GM18870 (cell line): ENCODE measurements at regions not wholly inside any gene's neighbourhood (a gene's known extent, or its start where the extent isn't known, plus 50 kb on each side); places are given as distances from the start of the nearest gene placed in this dataset.

ENCODE experiments used
- ATAC-seq: cut with Tn5 transposase; IDR thresholded peaks from one replicate; pipeline ENCODE4 v1.9.1; 2021; ENCODE audit warnings: moderate library complexity; ENCODE audit not compliant: unreplicated experiment

DNA sequence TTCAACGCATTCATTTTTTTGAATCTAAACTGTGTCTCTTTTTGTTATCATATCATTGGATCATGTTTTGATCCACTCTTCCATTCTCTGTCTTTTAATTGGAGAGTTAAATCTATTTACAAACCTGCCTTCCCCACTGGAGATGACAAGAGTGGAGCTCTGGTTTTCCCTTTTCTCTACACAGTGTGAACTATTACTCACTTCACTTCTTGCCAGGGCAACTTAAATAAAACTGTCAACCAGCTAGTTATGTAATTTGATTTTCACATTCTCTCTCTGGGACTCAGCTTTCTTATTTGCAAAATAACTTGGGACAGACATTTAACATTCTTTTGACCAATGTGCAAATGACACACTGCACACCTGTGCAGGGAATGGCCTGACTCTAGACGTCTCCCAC lies 230.8 kb upstream of the CST7 start:
- no peak for ATAC-seq

DNA sequence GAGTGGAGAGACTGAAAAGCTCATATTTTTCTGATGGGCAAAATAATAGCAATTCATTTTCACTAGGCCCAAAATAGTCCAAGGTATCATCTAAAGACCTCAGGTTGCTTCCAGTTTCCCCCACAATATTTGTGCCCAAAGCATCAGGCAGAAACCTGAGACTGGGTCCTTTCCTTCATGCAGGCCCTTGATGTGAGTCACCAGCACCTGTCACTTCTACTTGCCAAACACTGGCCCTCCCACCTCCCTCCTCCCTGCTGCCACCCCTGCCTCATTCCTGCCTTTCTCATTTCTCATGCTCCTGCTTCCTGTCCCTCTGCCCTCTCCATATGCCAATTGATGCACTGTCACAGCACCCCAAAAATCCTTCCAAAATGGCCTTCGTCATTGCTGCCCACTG lies 230.4 kb upstream of the CST7 start:
- no peak for ATAC-seq

DNA sequence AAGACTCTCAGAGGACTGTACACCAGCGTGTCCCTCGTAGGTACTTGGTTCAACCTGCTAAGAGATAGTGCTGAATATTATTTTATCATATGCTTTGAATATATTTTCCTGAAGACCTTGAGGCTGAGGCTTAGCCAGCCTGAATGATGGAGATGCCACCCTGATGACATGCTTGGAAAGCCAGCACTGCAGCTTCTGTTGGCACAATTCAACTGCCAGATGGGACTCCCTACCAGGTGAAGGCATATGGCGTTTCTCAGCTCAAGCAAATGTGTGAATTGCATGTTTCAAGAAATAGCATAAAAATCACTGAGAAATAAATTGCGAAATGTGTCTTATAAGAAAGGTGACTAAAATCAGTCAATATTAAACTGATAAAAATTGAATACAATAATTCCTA lies 228.1 kb upstream of the CST7 start:
- ATAC-seq = no peak

DNA sequence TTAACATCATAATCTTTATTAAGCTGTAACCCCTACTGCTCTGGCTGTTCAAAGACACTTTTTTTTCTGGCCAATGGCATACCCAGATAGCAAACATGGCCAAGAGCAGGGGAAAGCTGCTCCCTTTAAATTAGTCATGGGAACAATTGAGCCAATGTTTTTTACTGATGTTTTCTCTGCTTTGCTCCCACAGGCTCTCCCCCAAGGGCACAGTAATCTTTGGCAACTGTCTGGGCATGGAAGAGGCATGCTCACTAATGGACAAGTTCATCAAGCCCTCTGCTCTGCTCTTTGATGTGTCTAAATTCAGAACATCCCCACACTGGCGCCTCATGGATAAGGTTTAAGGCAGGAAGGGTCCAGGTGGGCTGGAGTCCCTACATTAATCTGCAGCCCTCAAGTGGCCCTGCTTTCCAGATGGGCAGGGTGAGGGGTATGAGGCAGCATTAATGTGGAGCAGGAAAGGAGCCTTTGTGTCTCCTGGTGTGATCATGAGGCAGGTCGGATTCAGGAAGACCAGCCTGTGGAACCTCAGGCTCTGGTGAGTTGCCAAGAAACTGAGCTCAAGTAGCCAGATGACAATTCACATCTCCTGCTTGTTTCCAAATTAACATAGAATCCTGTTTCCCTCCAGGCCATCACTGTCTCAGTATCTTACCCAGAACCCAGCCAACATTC lies 227.0 kb upstream of the CST7 start:
- ATAC-seq = no peak

DNA sequence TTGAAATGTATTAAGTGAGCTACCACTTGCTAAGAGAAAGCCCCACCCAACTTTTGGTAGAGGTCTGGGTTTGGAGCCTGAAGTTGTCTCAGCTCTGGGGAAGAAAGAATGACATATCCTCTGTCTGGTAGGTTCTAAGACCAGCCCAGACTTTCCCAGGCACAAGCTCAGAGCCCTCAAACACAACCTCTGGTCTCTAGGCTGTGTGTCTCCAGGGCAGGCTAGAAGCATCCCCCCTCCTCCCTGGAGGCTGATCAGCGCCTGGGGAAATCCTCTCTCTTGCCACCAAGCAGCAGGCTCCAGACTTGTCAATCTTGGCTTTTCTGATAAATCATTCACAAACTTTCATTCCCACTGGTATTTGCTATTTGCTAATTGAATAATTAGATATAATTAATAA lies 226.5 kb upstream of the CST7 start:
- no peak for ATAC-seq

DNA sequence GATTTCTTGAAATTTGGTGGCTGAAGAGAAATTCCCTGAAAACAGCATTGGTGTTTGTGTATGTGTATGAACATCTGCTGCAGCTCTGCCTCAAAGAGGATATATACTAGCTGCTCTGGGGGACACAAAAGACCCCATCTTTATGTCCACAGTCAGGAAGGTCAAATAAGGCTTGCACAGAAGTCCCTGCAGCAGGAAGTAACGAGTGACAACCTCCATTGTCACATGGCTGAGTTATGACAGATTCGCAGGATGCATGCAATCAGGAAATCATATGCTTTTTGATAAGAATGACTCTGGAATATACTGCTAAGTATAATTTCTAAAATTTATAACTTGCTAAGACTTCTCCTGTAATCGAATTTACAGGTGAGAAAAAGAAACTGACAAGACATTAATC lies 225.9 kb upstream of the CST7 start:
- ATAC-seq = no peak

DNA sequence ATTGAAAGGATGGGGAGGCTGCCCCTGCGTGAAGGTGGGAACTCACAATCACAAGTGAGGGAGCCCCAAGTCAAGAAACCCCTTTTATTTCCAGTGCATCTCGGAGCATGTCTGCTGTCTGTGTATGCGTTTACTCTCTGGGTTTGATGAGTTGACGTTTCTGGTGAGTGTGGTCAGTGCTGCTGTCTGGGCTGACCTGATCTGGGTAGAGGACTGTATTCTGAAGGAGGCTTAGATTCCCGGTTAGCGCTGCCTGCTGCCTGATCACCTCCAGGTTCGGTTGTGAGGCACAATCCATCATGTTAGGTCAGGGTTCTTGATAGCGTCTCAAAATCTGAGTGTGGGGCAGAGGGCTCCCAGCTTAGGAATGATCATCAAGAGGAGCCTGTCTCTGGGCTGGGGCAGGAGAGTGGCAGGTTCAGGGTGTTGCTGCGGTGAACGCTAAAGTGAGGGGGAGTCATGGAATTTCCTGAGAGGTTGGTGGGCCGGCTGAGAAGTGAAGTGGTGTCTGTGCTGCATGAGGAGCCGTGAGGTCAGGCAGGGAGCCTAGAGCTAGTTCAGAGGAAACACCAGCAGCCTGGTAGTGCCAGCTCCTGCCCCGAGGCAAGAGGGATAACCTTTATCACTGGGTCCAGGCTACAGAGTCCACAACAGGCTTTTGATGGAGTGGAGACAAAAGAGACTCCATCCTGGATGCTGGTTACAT lies 225.3 kb upstream of the CST7 start:
- no peak for ATAC-seq

DNA sequence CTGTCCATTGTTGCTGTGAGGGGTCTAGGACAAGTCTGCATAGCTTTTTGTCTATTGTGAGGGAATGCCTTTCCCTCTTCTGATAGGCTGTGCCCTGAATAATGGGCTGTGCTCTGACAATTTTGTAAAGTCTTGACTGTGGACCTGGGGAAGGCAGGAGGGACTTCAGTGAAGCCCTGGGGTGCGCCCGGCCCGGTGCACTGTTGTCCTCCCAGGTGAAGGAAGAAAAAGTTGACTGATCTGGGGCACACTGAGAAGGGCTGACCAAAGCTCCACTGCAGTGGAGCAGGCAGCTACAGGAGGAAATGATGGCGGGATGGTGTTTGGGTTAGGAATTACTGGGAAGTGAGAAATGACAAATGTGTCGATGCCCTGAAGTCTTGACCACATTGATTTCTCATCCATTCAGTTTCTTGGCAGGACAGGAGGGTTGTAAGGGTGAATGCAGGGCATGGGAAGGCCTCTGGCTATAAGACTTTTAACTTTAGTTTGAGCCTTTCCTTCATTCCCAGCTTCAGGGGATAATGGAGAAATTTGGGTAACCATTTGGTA lies 224.0 kb upstream of the CST7 start:
- no peak for ATAC-seq

DNA sequence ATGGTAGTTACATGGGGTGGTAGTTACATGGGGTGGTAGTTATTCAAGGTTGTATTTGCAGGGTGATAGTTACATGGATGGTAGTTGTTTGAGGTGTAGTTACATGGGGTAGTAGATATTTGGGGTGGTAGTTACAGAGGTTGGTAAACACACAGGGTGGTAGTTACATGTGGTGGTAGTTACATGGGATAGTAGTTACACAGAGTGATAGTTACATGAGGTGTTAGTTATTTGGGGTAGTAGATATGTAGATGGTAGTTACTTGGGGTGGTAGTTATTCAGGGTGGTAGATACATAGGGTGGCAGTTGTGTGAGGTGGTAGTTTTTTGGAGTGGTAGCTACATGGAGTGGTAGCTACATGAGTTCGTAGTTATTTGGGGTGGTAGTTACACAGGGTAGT lies 221.3 kb upstream of the CST7 start:
- ATAC-seq = no peak

DNA sequence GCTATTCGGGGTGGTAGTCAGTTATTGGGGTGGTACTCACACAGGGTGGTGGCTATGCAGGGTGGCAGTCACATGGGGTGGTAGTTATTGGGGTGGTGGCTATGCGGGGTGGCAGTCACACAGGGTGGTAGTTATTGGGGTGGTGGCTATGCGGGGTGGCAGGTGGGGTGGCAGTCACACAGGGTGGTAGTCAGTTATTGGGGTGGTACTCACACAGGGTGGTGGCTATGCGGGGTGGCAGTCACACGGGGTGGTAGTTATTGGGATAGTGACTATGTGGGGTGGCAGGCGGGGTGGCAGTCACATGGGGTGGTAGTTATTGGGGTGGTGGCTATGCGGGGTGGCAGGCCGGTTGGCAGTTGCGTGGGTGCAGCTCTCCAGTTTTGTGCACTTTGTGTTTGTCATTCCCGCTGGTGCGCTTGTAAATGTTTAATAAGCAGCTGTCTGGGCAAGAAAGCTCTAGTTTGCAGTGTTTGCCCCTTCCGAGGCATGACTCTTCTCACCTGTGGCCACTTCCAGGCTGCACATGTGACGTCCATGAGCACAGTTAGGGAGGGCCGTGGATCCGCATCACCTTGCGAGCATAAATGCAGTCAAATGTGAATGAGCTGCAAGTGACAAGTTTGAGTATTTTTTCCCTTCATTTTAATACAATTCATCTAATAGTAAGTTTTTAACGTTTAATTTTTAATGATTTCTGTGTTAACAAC lies 219.0 kb upstream of the CST7 start:
- ATAC-seq = no peak

DNA sequence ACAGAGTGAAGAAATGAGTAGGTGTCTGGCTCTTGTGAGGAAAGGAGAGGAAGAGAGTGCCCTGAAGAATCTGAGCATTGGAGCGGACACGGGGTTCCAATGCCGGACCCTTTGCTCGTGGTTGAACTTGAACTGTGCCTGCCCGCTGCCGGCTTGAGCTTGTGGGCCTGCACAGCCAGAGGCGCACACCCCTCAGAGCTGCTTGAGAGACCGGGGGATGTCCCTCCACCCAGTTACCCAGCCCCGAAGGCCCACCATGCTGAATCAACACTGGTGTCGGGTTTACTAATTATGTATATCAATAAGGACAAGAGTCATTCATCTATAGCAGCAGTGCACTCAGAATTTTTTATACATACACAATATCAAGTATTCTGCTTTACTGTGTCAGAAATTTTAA lies 218.3 kb upstream of the CST7 start:
- ATAC-seq = no peak

DNA sequence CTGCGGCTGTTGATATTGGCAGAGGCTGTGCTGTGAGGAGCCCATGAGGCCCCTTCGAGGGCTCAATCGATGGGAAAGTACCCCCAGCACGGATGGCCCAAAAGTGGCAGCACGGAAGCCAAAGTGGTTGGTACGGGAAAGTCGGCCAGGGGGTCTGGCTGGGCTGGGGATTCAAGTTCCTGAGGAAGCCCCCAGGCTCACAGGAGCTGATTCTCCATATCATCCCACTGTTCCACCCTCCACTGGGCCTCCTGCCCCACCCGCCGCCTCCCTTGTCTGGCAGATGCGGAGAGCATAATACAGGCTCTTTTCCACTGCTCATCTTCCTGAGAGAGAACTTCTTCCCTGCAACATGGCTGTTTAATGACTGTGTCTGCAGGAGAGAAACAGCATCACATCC lies 217.8 kb upstream of the CST7 start:
- ATAC-seq = no peak

DNA sequence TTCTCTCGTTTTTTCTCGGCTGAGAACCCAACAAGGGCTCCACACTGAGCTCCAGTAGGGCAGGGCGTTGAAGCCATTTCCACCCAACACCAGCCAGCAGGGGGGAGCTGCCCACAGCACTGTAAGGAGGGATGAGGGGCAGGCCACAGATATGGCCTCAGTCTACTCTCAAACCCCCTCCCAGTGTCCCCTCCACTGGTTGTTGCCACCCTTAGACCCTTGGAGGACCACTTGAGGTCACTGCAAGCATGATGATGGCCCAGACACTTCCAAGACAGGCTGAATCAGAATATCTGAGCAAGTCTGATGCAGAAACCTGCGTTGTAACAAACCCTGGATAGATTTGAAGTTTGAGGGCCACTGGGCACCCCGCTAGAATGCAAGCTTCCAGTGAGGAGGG lies 217.0 kb upstream of the CST7 start:
- ATAC-seq = no peak

DNA sequence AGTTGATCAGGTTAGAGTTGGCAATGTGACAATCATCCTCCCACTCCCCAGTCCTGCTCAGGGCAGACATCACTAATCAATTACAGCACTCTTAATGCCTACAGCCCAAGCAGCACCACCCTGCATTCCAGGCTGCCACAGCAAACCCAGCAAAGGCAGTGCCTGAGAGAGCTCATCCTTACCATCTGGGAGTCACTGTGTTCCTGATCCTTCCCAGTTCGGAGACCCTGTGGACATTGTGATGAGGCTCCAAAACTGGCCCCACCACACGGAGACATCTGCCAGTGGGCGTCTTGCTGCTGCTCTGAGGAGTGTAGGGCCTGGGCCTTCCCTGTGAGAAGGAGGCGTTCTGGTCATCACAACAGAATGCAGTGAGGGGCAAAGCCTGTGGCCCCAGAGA lies 216.5 kb upstream of the CST7 start:
- ATAC-seq = no peak

DNA sequence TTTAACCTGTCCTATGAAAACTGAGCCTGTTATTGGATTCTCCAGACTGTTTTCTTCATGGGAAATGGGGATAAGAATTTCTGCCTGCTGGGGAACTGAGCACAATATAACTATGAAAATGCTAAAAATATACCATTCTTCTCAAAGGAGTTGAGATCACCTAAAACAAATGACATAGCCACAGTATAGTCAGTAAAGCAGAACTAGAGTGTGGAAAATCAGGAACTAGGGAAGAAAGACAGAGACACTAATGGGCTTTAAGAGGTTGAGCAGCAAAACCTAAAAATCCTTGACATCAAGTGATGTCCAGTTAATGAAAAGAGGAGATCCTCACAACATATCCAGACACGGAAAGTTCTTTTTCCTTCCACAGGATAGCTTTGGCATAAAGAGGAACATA lies 215.7 kb upstream of the CST7 start:
- no peak for ATAC-seq

DNA sequence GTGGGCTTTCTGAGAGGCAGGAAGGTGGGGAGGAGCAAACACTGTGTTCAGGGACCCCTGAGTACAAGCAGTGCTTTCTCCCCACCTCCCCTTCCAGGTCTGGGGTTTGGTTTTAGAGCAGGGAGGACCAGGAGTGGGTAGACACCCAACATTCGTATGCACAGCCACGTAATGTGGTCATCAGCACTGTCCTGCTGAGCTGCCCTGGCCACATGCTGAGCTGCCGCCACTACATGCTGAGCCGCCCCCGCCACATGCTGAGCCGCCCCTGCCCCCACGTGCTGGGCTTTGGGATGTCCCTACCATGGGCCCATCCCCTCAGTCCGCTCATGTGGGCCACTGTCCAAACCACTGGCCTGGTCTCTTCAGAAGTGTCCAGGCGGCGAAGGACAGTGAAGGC lies 214.9 kb upstream of the CST7 start:
- no peak for ATAC-seq

DNA sequence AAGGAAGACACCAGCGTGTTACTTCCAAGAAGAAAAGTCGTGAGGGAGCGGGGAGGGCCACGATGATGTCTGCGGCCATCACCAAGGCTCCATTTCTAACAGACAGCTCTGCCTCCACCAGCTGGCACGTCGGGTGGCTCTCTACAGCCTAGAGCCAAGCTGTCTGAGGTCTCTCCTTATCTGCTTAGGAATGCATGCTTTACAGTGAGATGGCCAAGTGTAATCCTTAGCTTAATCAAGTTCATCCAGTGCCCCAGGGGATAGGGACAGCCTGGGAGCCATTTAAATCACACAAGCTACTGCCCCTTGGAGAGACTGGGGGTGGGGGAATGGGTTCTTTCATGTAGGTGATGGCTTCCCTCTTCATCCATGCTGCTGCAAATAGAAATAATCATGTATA lies 213.8 kb upstream of the CST7 start:
- no peak for ATAC-seq

DNA sequence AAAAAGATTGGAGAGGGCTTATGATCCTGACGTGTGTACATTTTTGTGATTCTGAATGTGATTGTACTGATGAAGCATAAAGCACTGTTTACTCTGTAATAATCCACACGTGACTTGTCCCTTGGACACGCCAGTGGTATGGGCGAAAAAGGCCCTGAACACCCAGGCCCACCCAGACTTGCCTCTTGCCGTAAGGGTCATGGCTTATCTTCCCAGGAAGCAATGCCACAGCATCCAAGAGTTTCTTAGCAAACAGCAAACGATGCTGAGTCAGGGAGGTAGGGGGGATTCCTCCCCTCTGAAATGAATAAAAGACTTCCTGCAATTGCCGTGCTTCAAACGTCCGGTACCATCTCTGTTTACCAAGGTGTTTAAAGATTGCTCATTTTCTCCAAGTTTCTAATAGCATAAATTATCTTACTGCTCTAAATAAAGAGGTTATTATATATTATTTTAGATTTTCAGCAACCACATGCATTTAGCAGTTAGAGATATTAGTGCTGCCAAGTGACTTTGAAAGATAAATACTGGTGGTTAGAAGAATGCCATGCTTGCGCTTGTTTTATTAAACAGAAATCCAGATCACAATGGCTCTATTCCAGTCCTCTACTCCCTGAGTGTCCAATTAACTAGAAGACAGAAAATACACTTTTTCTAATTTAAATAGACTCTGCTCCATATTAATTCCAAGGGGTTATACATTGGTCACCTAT lies 212.8 kb upstream of the CST7 start:
- ATAC-seq = no peak

DNA sequence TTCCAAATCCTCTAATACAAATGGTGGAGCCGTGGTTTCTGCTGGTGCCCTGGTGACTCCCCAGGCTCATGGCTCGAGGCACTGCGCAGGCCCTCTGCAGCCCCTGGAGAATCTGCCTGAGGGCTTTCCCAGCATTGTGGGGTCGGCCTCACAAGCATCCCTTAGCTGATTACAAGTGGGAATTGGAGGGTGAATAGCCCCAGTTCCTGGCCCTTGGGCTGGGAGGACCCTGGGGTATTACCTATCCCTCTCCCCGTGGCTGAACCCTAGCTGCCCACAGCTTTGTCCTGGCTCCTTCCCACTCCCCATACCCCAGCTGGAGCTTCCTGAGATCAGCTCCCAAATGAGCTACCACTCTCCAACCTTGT lies 212.2 kb upstream of the CST7 start:
- ATAC-seq = no peak

DNA sequence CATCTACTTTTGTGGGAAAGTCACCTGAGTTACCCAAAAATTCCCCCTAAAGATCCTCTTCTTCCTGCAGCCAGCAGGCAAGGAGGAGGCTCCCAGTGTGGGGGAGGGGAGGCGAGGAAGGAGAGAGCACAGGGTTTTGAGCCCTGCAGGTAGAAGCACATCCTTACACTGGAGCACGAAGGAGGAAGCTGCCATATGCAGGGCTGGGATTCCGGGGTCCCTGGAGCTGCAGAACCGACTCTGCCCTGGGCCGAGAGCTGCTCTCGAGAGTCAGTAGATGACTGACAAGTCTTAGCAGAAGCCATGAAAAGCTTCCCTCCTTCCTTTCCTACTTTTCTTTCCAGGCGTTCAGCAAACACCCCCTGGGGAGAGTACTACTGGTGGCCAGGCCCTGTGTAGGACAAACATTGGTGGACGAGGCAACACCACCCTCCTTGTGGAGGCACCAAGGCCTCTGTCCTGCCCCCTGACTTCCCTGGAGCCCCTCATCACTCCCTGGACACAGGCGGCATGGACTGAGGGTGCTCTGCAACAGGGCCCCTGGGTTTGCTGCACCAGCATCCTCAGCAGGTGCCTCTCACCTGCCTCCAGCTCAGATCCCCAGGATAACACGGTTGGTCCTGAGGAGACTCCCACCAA lies 211.7 kb upstream of the CST7 start:
- no peak for ATAC-seq
